CD4-positive, alpha-beta memory T cell (primary cell): ENCODE measurements at regions not wholly inside any gene's neighbourhood (a gene's known extent, or its start where the extent isn't known, plus 50 kb on each side); places are given as distances from the start of the nearest gene placed in this dataset.
A peak's percentile ranks its signal among the peaks of the same experiment; 100 is the strongest.

Experiments
- CTCF ChIA-PET: fragments of 350-600 bp; sonication (Branson Sonifier 250); formaldehyde crosslinking; loops from one replicate; lab custom pipeline; 2021; ENCODE audit warnings: inconsistent platforms; ENCODE audit not compliant: partially characterized antibody; lab: Charles Lee
- POLR2A ChIA-PET: fragments of 350-600 bp; sonication (Branson Sonifier 250); formaldehyde crosslinking; loops from one replicate; lab custom pipeline; 2021; ENCODE audit not compliant: partially characterized antibody; lab: Charles Lee
- DNase-seq, 5 donors: peaks; one replicate each; pipeline versions ENCODE4 v3.0.0 to v3.0.0-alpha.2; 2020 to 2022; ENCODE audit warnings: mixed read lengths in 1 of 5
- H3K27ac ChIP-seq: one replicate; pipeline ENCODE4 v1.7.0; 2013; ENCODE audit warnings: low read depth, low read length
- H3K27me3 ChIP-seq: 2 replicates; pipeline ENCODE4 v1.7.0; 2013; ENCODE audit warnings: mild to moderate bottlenecking, low read length, moderate library complexity; ENCODE audit not compliant: insufficient read depth
- H3K36me3 ChIP-seq: 2 replicates; pipeline ENCODE4 v1.7.0; 2013; ENCODE audit warnings: mild to moderate bottlenecking, low read length, moderate library complexity; ENCODE audit not compliant: insufficient read depth
- H3K4me1 ChIP-seq: 2 replicates; pipeline ENCODE4 v1.7.0; 2013; ENCODE audit warnings: mild to moderate bottlenecking, low read length, moderate library complexity; ENCODE audit not compliant: insufficient read depth
- H3K4me3 ChIP-seq, 2 donors: one replicate each; pipeline ENCODE4 v1.7.0; 2013; ENCODE audit warnings: low read length in 2 of 2, mild to moderate bottlenecking in 1 of 2
- H3K9me3 ChIP-seq, 2 donors: one replicate each; pipeline ENCODE4 v1.7.0; 2013; ENCODE audit warnings: low read length in 2 of 2, control low read depth in 1 of 2; ENCODE audit not compliant: control insufficient read depth in 1 of 2
- H3K27ac Mint-ChIP-seq, 7 donors: one replicate each; pipeline ENCODE4 v1.8.0; 2020 to 2021; ENCODE audit warnings: mixed read lengths in 7 of 7, mild to moderate bottlenecking in 6 of 7, inconsistent platforms in 3 of 7, moderate library complexity in 3 of 7
- H3K27me3 Mint-ChIP-seq, 2 donors: one replicate each; pipeline ENCODE4 v1.8.0; 2020 to 2021; ENCODE audit warnings: mixed read lengths in 2 of 2
- H3K36me3 Mint-ChIP-seq, 2 donors: one replicate each; pipeline ENCODE4 v1.8.0; 2020 to 2021; ENCODE audit warnings: mixed read lengths in 2 of 2, inconsistent platforms in 1 of 2, mild to moderate bottlenecking in 1 of 2
- H3K4me1 Mint-ChIP-seq, 4 donors: one replicate each; pipeline ENCODE4 v1.8.0; 2020 to 2021; ENCODE audit warnings: mixed read lengths in 4 of 4, mild to moderate bottlenecking in 1 of 4
- H3K4me3 Mint-ChIP-seq, 8 donors: one replicate each; pipeline ENCODE4 v1.8.0; 2020 to 2021; ENCODE audit warnings: mixed read lengths in 8 of 8, mild to moderate bottlenecking in 7 of 8, moderate library complexity in 6 of 8, inconsistent platforms in 3 of 8
- H3K9me3 Mint-ChIP-seq, 8 donors: one replicate each; pipeline ENCODE4 v1.8.0; 2020 to 2021; ENCODE audit warnings: mixed read lengths in 8 of 8, mild to moderate bottlenecking in 5 of 8, inconsistent platforms in 3 of 8, moderate library complexity in 1 of 8
- intact Hi-C: fragments of 100-400 bp; cut with micrococcal nuclease; formaldehyde crosslinking; loops from one replicate; pipeline ENCODE4 v1.15.1; 2023

DNA sequence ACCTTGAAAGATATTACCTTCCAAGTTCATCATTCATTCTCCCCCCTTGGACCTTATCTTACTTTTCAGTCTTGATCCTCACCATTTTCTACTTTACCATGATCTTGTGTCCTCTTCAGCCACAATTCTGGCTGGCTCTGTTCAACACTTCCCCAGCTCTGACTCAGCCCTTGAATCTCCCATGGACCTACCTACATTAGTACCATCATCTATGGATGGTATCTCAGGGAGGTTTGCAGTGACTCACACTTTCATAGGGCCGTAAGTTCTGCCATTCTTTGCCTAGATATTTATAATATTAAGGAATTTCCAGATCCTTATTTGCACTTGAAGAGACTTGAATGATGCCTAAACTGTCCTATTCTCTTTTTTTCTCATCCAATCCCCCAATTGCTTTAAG, 213.7 kb upstream of the RORA start:
- POLR2A ChIA-PET = no interaction called here
- DNase-seq = no peak
- Histone ChIP-seq H3K4me3 (no peak overlapping the region), H3K27ac (no peak overlapping the region), H3K27me3 (no peaks in the 10 kb centered on the region), H3K4me1 (no peaks in the 10 kb centered on the region), H3K36me3 (no peaks in the 10 kb centered on the region), H3K9me3 (no peaks in the 10 kb centered on the region)
- no peaks in the 10 kb centered on the region for H3K36me3 Mint-ChIP-seq
- CTCF ChIA-PET = no interaction called here
- intact Hi-C loops = no loop called here
- H3K27ac Mint-ChIP-seq = no peak overlapping the region
- H3K4me1 Mint-ChIP-seq = no peaks in the 10 kb centered on the region
- peaks cover 0 to 3% (median 0%) of the 10 kb centered on the region in 8 donors for H3K9me3 Mint-ChIP-seq
- no peak overlapping the region for H3K4me3 Mint-ChIP-seq
- peaks cover 18 to 25% of the 10 kb centered on the region in 2 donors for H3K27me3 Mint-ChIP-seq

DNA sequence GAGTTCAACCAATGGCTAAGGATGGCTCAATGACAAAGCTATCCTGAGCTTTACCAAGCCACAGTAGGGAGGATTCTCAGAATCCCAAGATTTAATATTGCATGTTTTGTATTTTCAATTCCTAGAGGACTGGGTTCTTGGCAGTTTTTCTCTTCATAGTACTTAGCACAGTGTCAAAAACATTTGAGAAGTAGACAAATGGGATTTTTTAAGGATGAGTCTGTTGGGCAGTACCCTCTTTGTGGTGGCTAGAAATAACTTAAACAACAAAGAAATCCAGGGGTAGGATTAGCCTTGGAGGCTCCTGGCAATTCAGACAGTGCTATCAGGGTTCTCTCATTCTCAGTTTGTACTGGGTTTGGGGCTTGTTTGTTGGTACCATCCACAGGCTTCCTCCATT, 212.8 kb upstream of the RORA start:
- H3K4me3 ChIP-seq = no peak overlapping the region
- no peaks in the 10 kb centered on the region for H3K9me3 ChIP-seq
- POLR2A ChIA-PET = no interaction called here
- no peaks in the 10 kb centered on the region for H3K36me3 Mint-ChIP-seq
- no peaks in the 10 kb centered on the region for H3K4me1 ChIP-seq
- H3K4me3 Mint-ChIP-seq = no peak overlapping the region
- intact Hi-C loops = no loop called here
- no peak overlapping the region for H3K27ac Mint-ChIP-seq
- no peaks in the 10 kb centered on the region for H3K27me3 ChIP-seq
- CTCF ChIA-PET = no interaction called here
- H3K9me3 Mint-ChIP-seq = peaks cover 0 to 3% (median 0%) of the 10 kb centered on the region in 8 donors
- H3K36me3 ChIP-seq = no peaks in the 10 kb centered on the region
- H3K27ac ChIP-seq = no peak overlapping the region
- peaks cover 18 to 25% of the 10 kb centered on the region in 2 donors for H3K27me3 Mint-ChIP-seq
- no peak for DNase-seq
- no peaks in the 10 kb centered on the region for H3K4me1 Mint-ChIP-seq

DNA sequence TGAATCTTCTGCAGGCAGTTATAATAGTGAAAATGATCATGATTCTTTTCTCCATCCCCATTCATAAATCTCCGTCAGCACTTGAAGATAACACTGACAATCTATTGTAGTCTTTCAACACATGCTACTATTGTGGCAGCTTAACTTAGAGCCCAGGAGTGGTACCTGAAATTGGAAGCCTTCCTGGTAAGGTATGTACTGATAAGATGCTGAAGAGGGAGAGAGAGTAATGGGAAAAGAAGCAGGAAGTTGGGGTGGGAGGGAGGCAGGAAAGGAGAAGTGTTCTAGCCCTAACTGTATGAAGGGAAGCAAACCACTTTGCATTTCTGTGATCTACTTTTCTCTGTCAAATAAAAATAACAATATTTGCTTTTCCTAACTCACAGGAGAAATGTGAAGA, 197.4 kb upstream of the RORA start:
- no peak for DNase-seq
- Histone ChIP-seq H3K27ac (no peak overlapping the region), H3K4me3 (no peak overlapping the region), H3K36me3 (no peaks in the 10 kb centered on the region), H3K27me3 (no peaks in the 10 kb centered on the region), H3K4me1 (no peaks in the 10 kb centered on the region), H3K9me3 (no peaks in the 10 kb centered on the region)
- ChIA-PET CTCF (no interaction called here), POLR2A (no interaction called here)
- Mint-ChIP-seq H3K27ac (no peak overlapping the region), H3K4me3 (no peak overlapping the region), H3K4me1 (no peaks in the 10 kb centered on the region), H3K36me3 (no peaks in the 10 kb centered on the region), H3K27me3 (peaks cover 1 to 6% of the 10 kb centered on the region in 2 donors), H3K9me3 (peaks cover 0 to 2% (median 0%) of the 10 kb centered on the region in 8 donors)
- intact Hi-C loops = no loop called here

DNA sequence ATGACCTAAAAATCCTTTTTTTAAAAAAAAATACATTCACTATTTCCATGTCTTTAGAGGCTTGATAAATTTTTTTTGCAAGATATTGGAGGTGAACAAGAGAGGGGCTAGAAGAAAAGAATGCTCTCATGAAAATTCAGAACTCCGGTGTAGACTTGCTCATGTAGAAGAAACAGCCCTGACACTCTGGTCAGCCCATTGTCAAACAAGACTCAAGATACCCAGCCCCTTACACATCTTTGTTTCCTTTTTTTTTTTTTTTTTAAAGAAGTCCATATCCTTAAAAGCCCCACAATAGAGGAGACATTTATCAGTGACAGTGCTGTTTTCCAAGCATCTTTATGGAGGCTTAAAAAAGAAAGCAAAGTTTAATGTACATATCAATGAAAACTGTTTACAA, 196.8 kb upstream of the RORA start:
- no peaks in the 10 kb centered on the region for H3K27me3 ChIP-seq
- ChIA-PET POLR2A (no interaction called here), CTCF (no interaction called here)
- H3K9me3 ChIP-seq = no peaks in the 10 kb centered on the region
- no peaks in the 10 kb centered on the region for H3K36me3 ChIP-seq
- no peak overlapping the region for H3K4me3 ChIP-seq
- peaks cover 1 to 6% of the 10 kb centered on the region in 2 donors for H3K27me3 Mint-ChIP-seq
- H3K27ac Mint-ChIP-seq = no peak overlapping the region
- no peaks in the 10 kb centered on the region for H3K36me3 Mint-ChIP-seq
- H3K27ac ChIP-seq = no peak overlapping the region
- H3K4me3 Mint-ChIP-seq = no peak overlapping the region
- no peaks in the 10 kb centered on the region for H3K4me1 ChIP-seq
- DNase-seq = no peak
- peaks cover 0 to 2% (median 0%) of the 10 kb centered on the region in 8 donors for H3K9me3 Mint-ChIP-seq
- no peaks in the 10 kb centered on the region for H3K4me1 Mint-ChIP-seq
- intact Hi-C loops = no loop called here

DNA sequence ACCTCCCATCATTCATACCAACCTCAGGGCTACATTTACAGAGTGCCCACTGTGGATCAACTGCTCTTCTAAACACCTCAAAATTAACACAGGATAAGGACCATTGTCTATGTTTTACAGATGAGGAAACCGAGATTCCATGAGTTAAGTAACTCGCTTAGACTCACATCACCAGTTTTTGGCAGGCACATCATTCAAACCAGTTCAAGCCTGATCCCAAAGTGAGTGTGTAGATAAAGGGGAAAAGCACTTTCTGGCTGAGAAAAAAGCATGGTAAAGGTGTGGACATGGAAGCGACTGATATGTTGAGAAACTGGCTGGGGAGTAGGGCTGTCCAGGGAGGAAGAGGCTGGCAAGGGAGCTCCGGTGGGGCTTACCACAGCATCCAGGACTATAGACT, 193.7 kb upstream of the RORA start:
- no peak for DNase-seq
- intact Hi-C loops = no loop called here

DNA sequence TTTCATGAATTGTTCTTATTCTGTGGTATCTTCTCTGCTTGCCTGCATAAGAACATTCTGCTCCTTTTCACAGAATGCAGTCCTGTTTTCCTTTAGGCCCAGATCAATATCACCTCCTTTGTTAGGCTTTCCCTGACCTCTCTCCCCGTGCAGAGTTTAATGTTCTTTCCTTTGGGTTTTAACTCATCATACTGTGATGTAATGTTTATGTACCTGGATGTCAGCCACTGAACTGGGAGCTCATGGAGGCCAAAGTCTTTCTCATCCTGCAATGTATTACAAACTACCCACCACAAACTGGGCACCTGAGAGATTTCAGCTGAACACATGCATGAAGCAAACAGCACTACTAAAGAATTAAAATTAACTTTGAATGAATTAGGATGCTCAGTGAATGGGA, 192.8 kb upstream of the RORA start:
- no peaks in the 10 kb centered on the region for H3K27me3 ChIP-seq
- H3K4me1 ChIP-seq = no peaks in the 10 kb centered on the region
- H3K36me3 ChIP-seq = no peaks in the 10 kb centered on the region
- ChIA-PET CTCF (no interaction called here), POLR2A (no interaction called here)
- H3K27ac ChIP-seq = no peak overlapping the region
- Mint-ChIP-seq H3K27ac (no peak overlapping the region), H3K27me3 (peaks cover 2 to 7% of the 10 kb centered on the region in 2 donors), H3K36me3 (no peaks in the 10 kb centered on the region), H3K4me1 (no peaks in the 10 kb centered on the region), H3K4me3 (no peak overlapping the region), H3K9me3 (peaks cover 0 to 2% (median 0%) of the 10 kb centered on the region in 8 donors)
- H3K4me3 ChIP-seq = no peak overlapping the region
- intact Hi-C loops = no loop called here
- H3K9me3 ChIP-seq = no peaks in the 10 kb centered on the region
- DNase-seq = no peak

More for the DNA sequence above, 193.7 kb upstream of the RORA start:
- Histone ChIP-seq H3K4me3 (no peak overlapping the region), H3K27me3 (no peaks in the 10 kb centered on the region), H3K36me3 (no peaks in the 10 kb centered on the region), H3K9me3 (no peaks in the 10 kb centered on the region), H3K4me1 (no peaks in the 10 kb centered on the region), H3K27ac (no peak overlapping the region)
- Mint-ChIP-seq H3K36me3 (no peaks in the 10 kb centered on the region), H3K4me3 (no peak overlapping the region), H3K9me3 (peaks cover 0 to 2% (median 0%) of the 10 kb centered on the region in 8 donors), H3K27ac (no peak overlapping the region), H3K27me3 (peaks cover 2 to 6% of the 10 kb centered on the region in 2 donors), H3K4me1 (no peaks in the 10 kb centered on the region)
- POLR2A ChIA-PET = no interaction called here
- CTCF ChIA-PET = no interaction called here

DNA sequence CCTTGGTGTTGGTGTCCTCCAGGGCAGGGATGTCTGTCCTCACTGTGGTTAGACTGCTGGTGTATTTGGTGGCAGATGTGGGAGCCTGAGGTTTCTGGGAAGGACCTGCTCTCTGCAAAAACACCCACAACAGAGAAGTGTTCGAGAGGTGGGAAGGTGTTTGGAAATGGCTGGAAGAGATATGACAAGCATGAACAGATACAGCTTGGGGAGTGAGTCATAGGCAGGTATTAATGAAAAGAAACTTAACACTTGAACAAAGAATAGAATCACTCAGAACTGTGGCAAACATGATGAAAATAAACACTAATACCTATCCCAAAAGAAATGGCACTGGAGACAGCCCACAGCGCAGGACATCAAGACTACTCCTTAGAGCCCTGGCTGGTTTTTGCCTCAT, 192.4 kb upstream of the RORA start:
- Histone ChIP-seq H3K9me3 (no peaks in the 10 kb centered on the region), H3K27ac (no peak overlapping the region), H3K27me3 (no peaks in the 10 kb centered on the region), H3K36me3 (no peaks in the 10 kb centered on the region), H3K4me1 (no peaks in the 10 kb centered on the region), H3K4me3 (no peak overlapping the region)
- DNase-seq = no peak
- POLR2A ChIA-PET = no interaction called here
- intact Hi-C loops = no loop called here
- Mint-ChIP-seq H3K27ac (no peak overlapping the region), H3K4me1 (no peaks in the 10 kb centered on the region), H3K27me3 (peaks cover 2 to 7% of the 10 kb centered on the region in 2 donors), H3K9me3 (peaks cover 0 to 2% (median 0%) of the 10 kb centered on the region in 8 donors), H3K36me3 (no peaks in the 10 kb centered on the region), H3K4me3 (peak overlapping the region in 1 of 8 donors; percentile 21)
- CTCF ChIA-PET = no interaction called here

DNA sequence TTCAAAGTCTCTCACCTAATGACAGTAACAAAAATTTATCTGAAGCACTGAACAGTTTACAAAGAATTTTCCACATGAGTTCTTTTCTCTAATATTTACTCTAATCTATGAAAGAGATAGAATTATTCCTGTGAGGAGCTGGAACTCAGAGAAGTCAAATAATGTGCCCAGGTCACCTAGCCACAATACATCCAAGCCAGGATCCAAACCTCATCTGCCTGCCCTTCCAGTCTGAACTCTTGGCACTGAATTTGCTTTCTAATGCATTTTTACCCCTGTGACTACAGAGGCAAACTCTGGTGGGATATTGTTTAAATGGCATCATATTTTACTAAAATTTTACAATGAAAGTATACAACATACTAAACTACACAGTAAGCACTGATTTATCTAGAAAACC, 191.4 kb upstream of the RORA start:
- no peak overlapping the region for H3K4me3 ChIP-seq
- no peaks in the 10 kb centered on the region for H3K4me1 ChIP-seq
- Mint-ChIP-seq H3K4me1 (no peaks in the 10 kb centered on the region), H3K27ac (no peak overlapping the region), H3K4me3 (no peak overlapping the region), H3K27me3 (peaks cover 2 to 7% of the 10 kb centered on the region in 2 donors), H3K36me3 (no peaks in the 10 kb centered on the region), H3K9me3 (peaks cover 0 to 2% (median 0%) of the 10 kb centered on the region in 8 donors)
- H3K27ac ChIP-seq = no peak overlapping the region
- no peaks in the 10 kb centered on the region for H3K36me3 ChIP-seq
- DNase-seq = no peak
- intact Hi-C loops = no loop called here
- POLR2A ChIA-PET = no interaction called here
- CTCF ChIA-PET = no interaction called here
- H3K27me3 ChIP-seq = no peaks in the 10 kb centered on the region
- H3K9me3 ChIP-seq = no peaks in the 10 kb centered on the region
